ENCODE measurements at regions not wholly inside any gene's neighbourhood (a gene's known extent, or its start where the extent isn't known, plus 50 kb on each side); places are given as distances from the start of the nearest gene placed in this dataset.

DNA sequence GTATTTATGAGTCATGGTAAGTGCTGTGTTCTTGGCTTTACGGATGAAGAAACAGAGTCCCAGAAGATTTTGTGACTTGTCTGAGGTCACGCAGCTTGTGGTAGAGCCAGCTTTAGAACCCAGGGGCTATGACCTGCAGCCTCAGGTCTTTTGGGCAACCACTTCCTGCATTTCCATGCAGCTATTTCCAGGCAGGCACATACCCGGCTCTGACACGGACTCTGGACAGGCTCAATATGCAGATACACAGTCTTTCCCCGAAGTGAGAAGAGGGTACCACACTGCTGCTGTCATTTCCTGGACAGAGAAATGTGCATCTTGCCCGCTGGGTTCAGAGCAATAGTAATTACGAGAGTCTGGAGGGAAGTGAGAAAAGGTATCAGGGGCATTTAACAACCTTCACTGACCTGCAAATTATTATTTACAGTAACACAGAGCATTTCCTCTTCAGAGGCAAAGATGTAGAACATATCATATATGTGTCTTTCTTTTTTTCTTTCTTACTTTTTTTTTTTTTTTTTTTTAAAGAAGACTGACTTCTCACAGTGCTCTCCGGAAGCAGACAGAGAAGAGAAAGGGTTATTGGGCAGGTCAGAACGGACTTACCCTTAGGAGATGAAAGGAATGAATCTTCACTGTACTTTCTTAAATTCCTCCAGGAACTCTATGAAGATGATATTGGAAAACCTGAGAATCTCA, 185.1 kb downstream of the CLIC5 start:
- Histone ChIP-seq H3K9ac (ENCODE audit: low read depth, low read length) (no peak overlapping the region), H3K4me3 (ENCODE audit: insufficient read depth, low read depth, low read length) (no peak overlapping the region), H2AK9ac (replicated peaks; ENCODE audit: low read depth, low read length, poor library complexity) (no peak overlapping the region), H4K5ac (ENCODE audit: low read depth, low read length) (no peak overlapping the region), H3K79me1 (ENCODE audit: low read depth in 1 of 2, low read length in 2 of 2) (no peaks in the 10 kb centered on the region), H3K4ac (ENCODE audit: low read depth, low read length) (no peak overlapping the region), H2BK15ac (ENCODE audit: low read depth, low read length) (no peak overlapping the region), H3K23ac (ENCODE audit: low read depth, low read length) (no peak overlapping the region), H3K36me3 (ENCODE audit: control insufficient read depth, insufficient read depth, low read length) (no peaks in the 10 kb centered on the region), H3K18ac (ENCODE audit: low read depth, low read length) (no peak overlapping the region), H4K91ac (ENCODE audit: insufficient read depth, low read depth, low read length) (no peak overlapping the region), H3K4me2 (ENCODE audit: low read depth, low read length) (no peak overlapping the region), H3K27me3 (ENCODE audit: control insufficient read depth, insufficient read depth, low read length) (peaks cover 5% of the 10 kb centered on the region), H4K8ac (ENCODE audit: low read depth in 2 of 2, low read length in 2 of 2) (no peak overlapping the region), H3K27ac (ENCODE audit: insufficient read depth, low read length) (no peak overlapping the region), H2BK120ac (ENCODE audit: low read depth, low read length) (no peak overlapping the region), H2BK5ac (ENCODE audit: low read depth, low read length, poor library complexity, severe bottlenecking) (no peak overlapping the region), H2AFZ (replicated peaks; ENCODE audit: low read length, poor library complexity) (no peak overlapping the region), H3K56ac (ENCODE audit: extremely low read depth, insufficient read depth, low read length) (no peak overlapping the region), H4K20me1 (ENCODE audit: insufficient read depth, low read length) (no peaks in the 10 kb centered on the region), H3K9me1 (ENCODE audit: insufficient read depth, low read length) (no peaks in the 10 kb centered on the region), H3K4me1 (ENCODE audit: control insufficient read depth, insufficient read depth, low read length) (peaks cover 2% of the 10 kb centered on the region), H3K9me3 (ENCODE audit: control insufficient read depth, insufficient read depth, low read length) (no peaks in the 10 kb centered on the region; the same call in 1 of the 2 replicates), H3K14ac (replicated peaks; ENCODE audit: low read depth, low read length) (no peak overlapping the region), H2BK20ac (ENCODE audit: low read depth, low read length) (no peak overlapping the region), H2AK5ac (ENCODE audit: low read depth, low read length) (no peak overlapping the region)
- in situ Hi-C loops (cut with MboI; ENCODE audit: low sequenced_read_pairs) = no loop called here
- 51% methylated on average over 5 of the region's 9 CpGs; no CpG with 5 or more reads in 1 of the 2 experiments for WGBS, 2 experiments (ENCODE audit: extremely low coverage in 2 of 2, insufficient read length in 1 of 2)
- dilution Hi-C loops (cut with HindIII; ENCODE audit: low sequenced_read_pairs, unreplicated experiment) = no loop called here
- no peak for ATAC-seq (ENCODE audit: low read depth)
- TF ChIP-seq BHLHE40 (IDR thresholded peaks at IDR 0.05; ENCODE audit: low read depth, low read length) (no peak), RAD21 (IDR thresholded peaks at IDR 0.05; ENCODE audit: low read length) (no peak), POLR2A (IDR thresholded peaks at IDR 0.05; ENCODE audit: low read depth, low read length) (no peak), MAFK (IDR thresholded peaks at IDR 0.05; ENCODE audit: low read depth, low read length) (no peak), CEBPB (IDR thresholded peaks at IDR 0.05; ENCODE audit: low read depth, low read length) (no peak), FOS (IDR thresholded peaks at IDR 0.05; ENCODE audit: low read depth, low read length) (no peak), RFX5 (IDR thresholded peaks at IDR 0.05; ENCODE audit: low read depth, low read length) (no peak), MXI1 (IDR thresholded peaks at IDR 0.05; ENCODE audit: borderline replicate concordance, low read depth, low read length) (no peak), MAZ (IDR thresholded peaks at IDR 0.05; ENCODE audit: borderline replicate concordance, low read depth, low read length) (no peak), SMC3 (IDR thresholded peaks at IDR 0.05; ENCODE audit: low read depth, low read length) (no peak), CHD1 (IDR thresholded peaks at IDR 0.05; ENCODE audit: low read depth, low read length) (no peak)
- TF ChIP-seq, protein P1, sequence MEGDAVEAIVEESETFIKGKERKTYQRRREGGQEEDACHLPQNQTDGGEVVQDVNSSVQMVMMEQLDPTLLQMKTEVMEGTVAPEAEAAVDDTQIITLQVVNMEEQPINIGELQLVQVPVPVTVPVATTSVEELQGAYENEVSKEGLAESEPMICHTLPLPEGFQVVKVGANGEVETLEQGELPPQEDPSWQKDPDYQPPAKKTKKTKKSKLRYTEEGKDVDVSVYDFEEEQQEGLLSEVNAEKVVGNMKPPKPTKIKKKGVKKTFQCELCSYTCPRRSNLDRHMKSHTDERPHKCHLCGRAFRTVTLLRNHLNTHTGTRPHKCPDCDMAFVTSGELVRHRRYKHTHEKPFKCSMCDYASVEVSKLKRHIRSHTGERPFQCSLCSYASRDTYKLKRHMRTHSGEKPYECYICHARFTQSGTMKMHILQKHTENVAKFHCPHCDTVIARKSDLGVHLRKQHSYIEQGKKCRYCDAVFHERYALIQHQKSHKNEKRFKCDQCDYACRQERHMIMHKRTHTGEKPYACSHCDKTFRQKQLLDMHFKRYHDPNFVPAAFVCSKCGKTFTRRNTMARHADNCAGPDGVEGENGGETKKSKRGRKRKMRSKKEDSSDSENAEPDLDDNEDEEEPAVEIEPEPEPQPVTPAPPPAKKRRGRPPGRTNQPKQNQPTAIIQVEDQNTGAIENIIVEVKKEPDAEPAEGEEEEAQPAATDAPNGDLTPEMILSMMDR (conservative IDR thresholded peaks at IDR 0.05; ENCODE audit: low read depth, low read length) = no peak
- TF ChIP-seq, protein P2, sequence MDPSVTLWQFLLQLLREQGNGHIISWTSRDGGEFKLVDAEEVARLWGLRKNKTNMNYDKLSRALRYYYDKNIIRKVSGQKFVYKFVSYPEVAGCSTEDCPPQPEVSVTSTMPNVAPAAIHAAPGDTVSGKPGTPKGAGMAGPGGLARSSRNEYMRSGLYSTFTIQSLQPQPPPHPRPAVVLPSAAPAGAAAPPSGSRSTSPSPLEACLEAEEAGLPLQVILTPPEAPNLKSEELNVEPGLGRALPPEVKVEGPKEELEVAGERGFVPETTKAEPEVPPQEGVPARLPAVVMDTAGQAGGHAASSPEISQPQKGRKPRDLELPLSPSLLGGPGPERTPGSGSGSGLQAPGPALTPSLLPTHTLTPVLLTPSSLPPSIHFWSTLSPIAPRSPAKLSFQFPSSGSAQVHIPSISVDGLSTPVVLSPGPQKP (IDR thresholded peaks at IDR 0.05; ENCODE audit: borderline replicate concordance, low read depth, low read length) = no peak
- TF ChIP-seq, protein P3, sequence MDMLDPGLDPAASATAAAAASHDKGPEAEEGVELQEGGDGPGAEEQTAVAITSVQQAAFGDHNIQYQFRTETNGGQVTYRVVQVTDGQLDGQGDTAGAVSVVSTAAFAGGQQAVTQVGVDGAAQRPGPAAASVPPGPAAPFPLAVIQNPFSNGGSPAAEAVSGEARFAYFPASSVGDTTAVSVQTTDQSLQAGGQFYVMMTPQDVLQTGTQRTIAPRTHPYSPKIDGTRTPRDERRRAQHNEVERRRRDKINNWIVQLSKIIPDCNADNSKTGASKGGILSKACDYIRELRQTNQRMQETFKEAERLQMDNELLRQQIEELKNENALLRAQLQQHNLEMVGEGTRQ (IDR thresholded peaks at IDR 0.05; ENCODE audit: low read depth, low read length) = no peak
- intact Hi-C loops (cut with micrococcal nuclease) = no loop called here
- no peak for DNase-seq
- POLR2A ChIA-PET (ENCODE audit: unreplicated experiment) = no interaction called here
- BruUV-seq (replicated peaks) = no TSS peak
- CTCF ChIA-PET = no interaction called here
